Neural cell (in vitro differentiated cells): ENCODE measurements at regions not wholly inside any gene's neighbourhood (a gene's known extent, or its start where the extent isn't known, plus 50 kb on each side); places are given as distances from the start of the nearest gene placed in this dataset.

ENCODE experiments used
- H2AFZ ChIP-seq: fragments of 200-600, 300-800 bp; sonication (generic), shearing (Covaris generic); 2 replicates; pipeline ENCODE4 v1.6.0; 2014; ENCODE audit warnings: low read depth, mild to moderate bottlenecking, antibody characterized with exemption, low read length, moderate library complexity
- H3F3A ChIP-seq: fragments of 200-600 bp; shearing (Covaris generic); 2 replicates; pipeline ENCODE4 v1.6.1; 2016; ENCODE audit warnings: mild to moderate bottlenecking, moderate library complexity, mixed read lengths, antibody characterized with exemption, low read length; ENCODE audit not compliant: insufficient read depth, poor library complexity, severe bottlenecking
- H3K27ac ChIP-seq: fragments of 200-600, 300-800 bp; sonication (generic), shearing (Covaris generic); 2 replicates; pipeline ENCODE4 v1.5.1; 2014; ENCODE audit warnings: mild to moderate bottlenecking, low read length, moderate library complexity
- H3K27me3 ChIP-seq: fragments of 300-800, 200-600 bp; sonication (generic), shearing (Covaris generic); 2 replicates; pipeline ENCODE4 v1.6.0; 2014; ENCODE audit warnings: mild to moderate bottlenecking, low read depth, low read length, moderate library complexity; ENCODE audit not compliant: insufficient read depth
- H3K36me3 ChIP-seq: fragments of 300-800, 200-600 bp; sonication (generic), shearing (Covaris generic); 2 replicates; pipeline ENCODE4 v1.5.1; 2014; ENCODE audit warnings: mild to moderate bottlenecking, antibody characterized with exemption, low read length, moderate library complexity; ENCODE audit not compliant: insufficient read depth
- H3K4me2 ChIP-seq: fragments of 300-800, 200-600 bp; sonication (generic), shearing (Covaris generic); 2 replicates; pipeline ENCODE4 v1.6.0; 2014; ENCODE audit warnings: mild to moderate bottlenecking, low read length
- H3K4me3 ChIP-seq: fragments of 300-800, 200-600 bp; sonication (generic), shearing (Covaris generic); 2 replicates; pipeline ENCODE4 v1.5.1; 2014; ENCODE audit warnings: mild to moderate bottlenecking, low read length, moderate library complexity
- H3K79me2 ChIP-seq: fragments of 200-600 bp; shearing (Covaris generic); replicated peaks from 2 replicates; pipeline ENCODE4 v1.6.0; 2014; ENCODE audit warnings: mild to moderate bottlenecking, low read length, moderate library complexity; ENCODE audit not compliant: insufficient read depth
- H3K9ac ChIP-seq: fragments of 300-800, 200-600 bp; sonication (generic), shearing (Covaris generic); 2 replicates; pipeline ENCODE4 v1.6.1; 2016; ENCODE audit warnings: mild to moderate bottlenecking, low read length, mixed read lengths
- H3K9me2 ChIP-seq: fragments of 200-600 bp; shearing (Covaris generic); 2 replicates; pipeline ENCODE4 v1.6.1; 2016; ENCODE audit warnings: mild to moderate bottlenecking, low read length, mixed read lengths; ENCODE audit not compliant: insufficient read depth
- H3K9me3 ChIP-seq: fragments of 200-600, 300-800 bp; sonication (generic), shearing (Covaris generic); 2 replicates; pipeline ENCODE4 v1.6.1; 2016; ENCODE audit warnings: mild to moderate bottlenecking, mixed run types, low read length, moderate library complexity, mixed read lengths
- H4K20me1 ChIP-seq: fragments of 200-600 bp; shearing (Covaris generic); 2 replicates; pipeline ENCODE4 v1.6.1; 2016; ENCODE audit warnings: mild to moderate bottlenecking, mixed run types; ENCODE audit not compliant: insufficient read depth
- CTCF ChIP-seq: fragments of 450-650 bp; IDR thresholded peaks from 2 replicates; pipeline ENCODE4 v1.5.1; 2014; ENCODE audit warnings: antibody characterized with exemption, mild to moderate bottlenecking, moderate library complexity; ENCODE audit not compliant: poor library complexity, severe bottlenecking
- EP300 ChIP-seq: fragments of 450-650 bp; conservative IDR thresholded peaks from 2 replicates; pipeline ENCODE4 v1.6.1; 2014; ENCODE audit warnings: antibody characterized with exemption, mild to moderate bottlenecking, moderate library complexity; ENCODE audit not compliant: poor library complexity, severe bottlenecking
- EZH2 ChIP-seq: fragments of 200-600, 300-800 bp; shearing (Covaris generic), sonication (generic); IDR thresholded peaks from 2 replicates; pipeline ENCODE4 v1.6.1; 2014; ENCODE audit warnings: antibody characterized with exemption, low read length, borderline replicate concordance, mild to moderate bottlenecking; ENCODE audit not compliant: insufficient read depth, poor library complexity, severe bottlenecking
- MXI1 ChIP-seq: fragments of 450-650 bp; conservative IDR thresholded peaks from 2 replicates; pipeline ENCODE4 v1.6.1; 2014; ENCODE audit warnings: antibody characterized with exemption, mild to moderate bottlenecking; ENCODE audit not compliant: poor library complexity, severe bottlenecking
- POLR2AphosphoS5 ChIP-seq: IDR thresholded peaks from 2 replicates; pipeline ENCODE4 v1.6.1; 2012
- RAD21 ChIP-seq: fragments of 450-650 bp; conservative IDR thresholded peaks from 2 replicates; pipeline ENCODE4 v1.6.1; 2014; ENCODE audit warnings: antibody characterized with exemption, mild to moderate bottlenecking, moderate library complexity
- REST ChIP-seq: IDR thresholded peaks from 2 replicates; pipeline ENCODE4 v1.6.1; 2012; ENCODE audit warnings: borderline replicate concordance
- SMC3 ChIP-seq: fragments of 450-650 bp; conservative IDR thresholded peaks from 2 replicates; pipeline ENCODE4 v1.6.1; 2014; ENCODE audit warnings: antibody characterized with exemption, mild to moderate bottlenecking, moderate library complexity; ENCODE audit not compliant: poor library complexity
- TAF1 ChIP-seq: IDR thresholded peaks from 2 replicates; pipeline ENCODE4 v1.6.1; 2012; ENCODE audit warnings: low read depth

GRCh38 chr6:1468126-1468525 lies 78.8 kb downstream of the FOXF2 start:
- Histone ChIP-seq H2AFZ (no peak overlapping the region), H3K9me2 (no peaks in the 10 kb centered on the region), H3K4me3 (no peak overlapping the region)

GRCh38 chr6:1470040-1470439 lies 80.7 kb downstream of the FOXF2 start:
- Histone ChIP-seq H2AFZ (no peak overlapping the region), H3K27me3 (no peaks in the 10 kb centered on the region), H3K79me2 (no peaks in the 10 kb centered on the region), H3K27ac (no peak overlapping the region), H3K4me2 (no peak overlapping the region), H3K4me3 (no peak overlapping the region), H3K9me3 (no peaks in the 10 kb centered on the region), H4K20me1 (no peaks in the 10 kb centered on the region), H3K9me2 (no peaks in the 10 kb centered on the region), H3F3A (no peaks in the 10 kb centered on the region), H3K9ac (no peak overlapping the region), H3K36me3 (no peaks in the 10 kb centered on the region)
- TF ChIP-seq RAD21: no peak
- TF ChIP-seq SMC3: no peak
- no peak for TF ChIP-seq MXI1
- no peak for TF ChIP-seq CTCF
- TF ChIP-seq POLR2AphosphoS5: no peak
- TF ChIP-seq EP300: no peak
- no peak for TF ChIP-seq REST

More at GRCh38 chr6:1468126-1468525, 78.8 kb downstream of the FOXF2 start:
- no peaks in the 10 kb centered on the region for H3K36me3 ChIP-seq
- no peak overlapping the region for H3K27ac ChIP-seq
- TF ChIP-seq POLR2AphosphoS5 (no peak), EZH2 (no peak), TAF1 (no peak), SMC3 (no peak), RAD21 (no peak), EP300 (no peak), MXI1 (no peak), REST (no peak), CTCF (no peak)
- no peaks in the 10 kb centered on the region for H3F3A ChIP-seq
- no peaks in the 10 kb centered on the region for H3K79me2 ChIP-seq
- no peaks in the 10 kb centered on the region for H3K27me3 ChIP-seq
- H4K20me1 ChIP-seq: no peaks in the 10 kb centered on the region
- H3K4me2 ChIP-seq: no peak overlapping the region
- H3K9ac ChIP-seq: no peak overlapping the region
- no peaks in the 10 kb centered on the region for H3K9me3 ChIP-seq
